ENCODE measurements at regions not wholly inside any gene's neighbourhood (a gene's known extent, or its start where the extent isn't known, plus 50 kb on each side); places are given as distances from the start of the nearest gene placed in this dataset.

GRCh38 chr20:39395478-39396291, 433.5 kb downstream of the DHX35 start:
- TF ChIP-seq, protein P1, sequence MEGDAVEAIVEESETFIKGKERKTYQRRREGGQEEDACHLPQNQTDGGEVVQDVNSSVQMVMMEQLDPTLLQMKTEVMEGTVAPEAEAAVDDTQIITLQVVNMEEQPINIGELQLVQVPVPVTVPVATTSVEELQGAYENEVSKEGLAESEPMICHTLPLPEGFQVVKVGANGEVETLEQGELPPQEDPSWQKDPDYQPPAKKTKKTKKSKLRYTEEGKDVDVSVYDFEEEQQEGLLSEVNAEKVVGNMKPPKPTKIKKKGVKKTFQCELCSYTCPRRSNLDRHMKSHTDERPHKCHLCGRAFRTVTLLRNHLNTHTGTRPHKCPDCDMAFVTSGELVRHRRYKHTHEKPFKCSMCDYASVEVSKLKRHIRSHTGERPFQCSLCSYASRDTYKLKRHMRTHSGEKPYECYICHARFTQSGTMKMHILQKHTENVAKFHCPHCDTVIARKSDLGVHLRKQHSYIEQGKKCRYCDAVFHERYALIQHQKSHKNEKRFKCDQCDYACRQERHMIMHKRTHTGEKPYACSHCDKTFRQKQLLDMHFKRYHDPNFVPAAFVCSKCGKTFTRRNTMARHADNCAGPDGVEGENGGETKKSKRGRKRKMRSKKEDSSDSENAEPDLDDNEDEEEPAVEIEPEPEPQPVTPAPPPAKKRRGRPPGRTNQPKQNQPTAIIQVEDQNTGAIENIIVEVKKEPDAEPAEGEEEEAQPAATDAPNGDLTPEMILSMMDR (conservative IDR thresholded peaks at IDR 0.05; ENCODE audit: low read length): no peak
- TF ChIP-seq EZH2phosphoT487 (IDR thresholded peaks at IDR 0.05; ENCODE audit: borderline replicate concordance): no peak
